RWPE2 (cell line): ENCODE measurements at regions not wholly inside any gene's neighbourhood (a gene's known extent, or its start where the extent isn't known, plus 50 kb on each side); places are given as distances from the start of the nearest gene placed in this dataset.

Experiments used
- ATAC-seq: fragments of 200-7000 bp; cut with Tn5 transposase; 3 replicates; pipeline ENCODE4 v1.9.1; 2021; ENCODE audit warnings: low read depth
- DNase-seq: peaks from one replicate; pipeline ENCODE4 v3.0.0-alpha.2; 2020; ENCODE audit warnings: low spot score
- H3K27ac ChIP-seq: fragments of 450-650 bp; 2 replicates; pipeline ENCODE4 v1.5.1; 2017; ENCODE audit warnings: mild to moderate bottlenecking; ENCODE audit not compliant: poor library complexity, severe bottlenecking
- H3K27me3 ChIP-seq: fragments of 250-450 bp; sonication (Bioruptor Pico); 2 replicates; pipeline ENCODE4 v1.5.1; 2021; ENCODE audit warnings: mild to moderate bottlenecking, moderate library complexity; ENCODE audit not compliant: insufficient read depth, poor library complexity, severe bottlenecking
- H3K36me3 ChIP-seq: fragments of 250-450 bp; sonication (Bioruptor Pico); 2 replicates; pipeline ENCODE4 v1.5.1; 2020; ENCODE audit warnings: low read depth, mild to moderate bottlenecking, moderate library complexity
- H3K4me1 ChIP-seq: fragments of 250-450 bp; sonication (Bioruptor Pico); 2 replicates; pipeline ENCODE4 v1.5.1; 2021; ENCODE audit warnings: mild to moderate bottlenecking, moderate library complexity; ENCODE audit not compliant: insufficient read depth, poor library complexity, severe bottlenecking
- H3K4me3 ChIP-seq: fragments of 250-450 bp; sonication (Bioruptor Pico); 2 replicates; pipeline ENCODE4 v1.5.1; 2021; ENCODE audit warnings: mild to moderate bottlenecking, moderate library complexity; ENCODE audit not compliant: severe bottlenecking
- H3K9me3 ChIP-seq: fragments of 250-450 bp; sonication (Bioruptor Pico); 2 replicates; pipeline ENCODE4 v1.5.1; 2021; ENCODE audit warnings: mild to moderate bottlenecking, moderate library complexity; ENCODE audit not compliant: severe bottlenecking
- TF ChIP-seq, protein P1 (sequence below): fragments of 450-650 bp; IDR thresholded peaks from one replicate; pipeline ENCODE4 v1.5.1; 2017; ENCODE audit warnings: mild to moderate bottlenecking, moderate library complexity; ENCODE audit not compliant: poor library complexity, severe bottlenecking

DNA sequence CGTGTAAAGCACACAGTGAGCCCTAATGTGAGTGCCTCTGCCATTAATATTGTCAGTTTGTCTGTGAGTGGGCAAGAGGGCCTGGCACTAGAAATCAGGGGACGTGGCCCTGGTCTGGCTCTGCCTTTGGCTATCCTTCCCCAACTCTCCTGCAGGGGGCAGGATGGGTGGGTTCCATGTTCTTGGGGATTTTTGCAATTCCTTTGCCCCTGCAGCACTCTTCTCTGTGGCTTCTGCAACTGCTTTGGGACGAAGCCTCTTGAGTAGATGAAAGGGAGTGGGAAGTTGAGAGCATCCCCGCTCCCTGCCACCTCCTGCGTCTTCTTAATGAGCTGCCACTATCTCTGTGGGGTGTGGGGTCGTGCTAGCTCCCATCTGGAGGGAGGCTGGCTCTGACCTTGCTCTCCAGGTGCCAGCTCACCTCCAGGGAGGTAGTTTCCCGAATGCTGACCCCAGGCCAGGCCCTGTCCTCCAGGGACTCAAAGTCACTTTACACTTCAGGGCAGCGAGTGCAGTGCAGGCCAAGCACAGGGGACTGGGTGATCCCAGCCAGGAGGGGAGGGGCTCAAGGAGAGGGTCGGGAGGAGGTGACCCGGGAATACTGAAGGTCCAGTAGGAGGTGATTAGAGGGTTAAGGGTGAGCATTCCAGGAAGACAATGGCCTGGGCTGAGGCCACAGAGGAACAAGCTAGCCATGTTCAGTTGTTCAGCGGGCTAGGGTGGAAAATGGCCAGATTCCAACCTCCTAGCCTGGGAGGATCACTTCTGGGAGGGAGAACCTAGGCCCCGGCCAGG, 121.0 kb upstream of the NLRP1 start:
- no peak for DNase-seq
- no peak for ATAC-seq
- no peak overlapping the region for H3K4me3 ChIP-seq
- TF ChIP-seq, protein P1, sequence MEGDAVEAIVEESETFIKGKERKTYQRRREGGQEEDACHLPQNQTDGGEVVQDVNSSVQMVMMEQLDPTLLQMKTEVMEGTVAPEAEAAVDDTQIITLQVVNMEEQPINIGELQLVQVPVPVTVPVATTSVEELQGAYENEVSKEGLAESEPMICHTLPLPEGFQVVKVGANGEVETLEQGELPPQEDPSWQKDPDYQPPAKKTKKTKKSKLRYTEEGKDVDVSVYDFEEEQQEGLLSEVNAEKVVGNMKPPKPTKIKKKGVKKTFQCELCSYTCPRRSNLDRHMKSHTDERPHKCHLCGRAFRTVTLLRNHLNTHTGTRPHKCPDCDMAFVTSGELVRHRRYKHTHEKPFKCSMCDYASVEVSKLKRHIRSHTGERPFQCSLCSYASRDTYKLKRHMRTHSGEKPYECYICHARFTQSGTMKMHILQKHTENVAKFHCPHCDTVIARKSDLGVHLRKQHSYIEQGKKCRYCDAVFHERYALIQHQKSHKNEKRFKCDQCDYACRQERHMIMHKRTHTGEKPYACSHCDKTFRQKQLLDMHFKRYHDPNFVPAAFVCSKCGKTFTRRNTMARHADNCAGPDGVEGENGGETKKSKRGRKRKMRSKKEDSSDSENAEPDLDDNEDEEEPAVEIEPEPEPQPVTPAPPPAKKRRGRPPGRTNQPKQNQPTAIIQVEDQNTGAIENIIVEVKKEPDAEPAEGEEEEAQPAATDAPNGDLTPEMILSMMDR: no peak
- H3K4me1 ChIP-seq: no peaks in the 10 kb centered on the region
- H3K27me3 ChIP-seq: peaks cover 4% of the 10 kb centered on the region
- H3K27ac ChIP-seq: no peak overlapping the region
- H3K36me3 ChIP-seq: no peaks in the 10 kb centered on the region
- H3K9me3 ChIP-seq: no peaks in the 10 kb centered on the region

DNA sequence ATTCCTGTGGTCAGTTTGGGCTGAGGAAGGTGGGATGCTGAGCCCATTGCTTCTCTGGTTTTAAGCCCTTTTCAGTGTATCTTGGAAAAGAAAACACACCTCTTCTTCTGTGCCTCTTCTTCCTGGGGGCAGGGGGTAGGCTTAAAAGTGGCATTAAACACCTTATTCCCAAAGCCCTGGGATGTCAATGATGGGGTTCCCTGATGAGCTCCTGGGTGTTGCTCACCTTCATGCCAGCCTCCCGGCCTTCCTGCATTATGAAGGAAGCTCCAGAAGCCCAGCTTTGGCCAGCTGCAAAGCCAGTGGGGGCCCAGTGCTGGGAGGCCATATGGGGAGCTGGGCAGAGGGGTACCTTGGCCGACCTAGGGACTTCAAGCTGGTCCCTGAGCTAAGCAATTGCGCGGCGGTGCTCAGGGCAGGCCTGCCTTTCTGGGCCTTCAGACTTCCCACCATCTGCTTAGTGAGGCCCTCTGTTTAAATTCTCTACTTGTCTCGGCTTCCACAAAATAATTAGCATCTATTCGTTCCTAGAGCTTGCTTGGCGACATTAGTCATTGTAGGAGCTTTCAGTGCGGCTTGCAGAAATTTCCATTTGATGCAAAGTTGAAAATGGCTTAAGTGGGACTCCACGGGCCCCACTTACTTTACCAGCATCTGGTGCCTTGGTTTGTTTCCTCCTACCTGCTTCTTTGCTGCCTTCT, 121.7 kb upstream of the NLRP1 start:
- TF ChIP-seq, protein P1: no peak
- no peak for ATAC-seq
- no peaks in the 10 kb centered on the region for H3K9me3 ChIP-seq
- DNase-seq: no peak
- no peak overlapping the region for H3K27ac ChIP-seq
- no peak overlapping the region for H3K4me3 ChIP-seq
- H3K36me3 ChIP-seq: no peaks in the 10 kb centered on the region
- peaks cover 3% of the 10 kb centered on the region for H3K27me3 ChIP-seq
- no peaks in the 10 kb centered on the region for H3K4me1 ChIP-seq

DNA sequence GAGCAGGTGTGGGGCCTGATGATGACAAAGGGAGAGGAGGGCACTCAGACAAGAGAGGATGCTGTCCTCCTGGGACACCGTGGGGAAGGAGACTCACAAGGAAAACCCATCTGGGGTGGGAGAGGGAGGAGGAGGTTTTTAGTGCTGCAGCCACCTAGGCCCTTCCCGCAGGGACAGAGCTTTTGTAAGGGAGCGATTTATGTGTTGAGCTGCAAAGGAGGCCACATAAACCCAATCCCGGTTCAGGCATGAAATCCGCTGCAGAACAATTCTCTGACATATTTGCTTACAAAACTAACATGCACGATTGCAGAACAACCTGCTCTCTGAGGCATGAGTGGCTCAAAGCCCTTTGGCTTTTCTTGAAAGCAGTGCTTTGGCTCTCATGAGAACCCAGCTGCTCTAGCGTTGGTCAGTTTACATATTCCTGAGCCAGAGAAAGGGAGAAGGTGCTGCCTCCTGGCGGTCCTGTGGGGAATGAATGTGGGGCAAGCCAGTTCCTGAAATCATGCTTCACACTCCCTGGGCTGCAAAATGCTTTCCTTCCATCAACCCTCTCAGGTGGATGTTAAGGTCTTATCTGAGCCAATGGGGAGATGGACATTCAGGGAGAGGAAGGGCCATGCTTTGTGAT, 122.4 kb upstream of the NLRP1 start:
- Histone ChIP-seq H3K4me1 (no peaks in the 10 kb centered on the region), H3K36me3 (no peaks in the 10 kb centered on the region), H3K4me3 (no peak overlapping the region), H3K9me3 (no peaks in the 10 kb centered on the region), H3K27me3 (peaks cover 10% of the 10 kb centered on the region), H3K27ac (no peak overlapping the region)
- TF ChIP-seq, protein P1: peak; percentile 64
- ATAC-seq: no peak
- DNase-seq: no peak

DNA sequence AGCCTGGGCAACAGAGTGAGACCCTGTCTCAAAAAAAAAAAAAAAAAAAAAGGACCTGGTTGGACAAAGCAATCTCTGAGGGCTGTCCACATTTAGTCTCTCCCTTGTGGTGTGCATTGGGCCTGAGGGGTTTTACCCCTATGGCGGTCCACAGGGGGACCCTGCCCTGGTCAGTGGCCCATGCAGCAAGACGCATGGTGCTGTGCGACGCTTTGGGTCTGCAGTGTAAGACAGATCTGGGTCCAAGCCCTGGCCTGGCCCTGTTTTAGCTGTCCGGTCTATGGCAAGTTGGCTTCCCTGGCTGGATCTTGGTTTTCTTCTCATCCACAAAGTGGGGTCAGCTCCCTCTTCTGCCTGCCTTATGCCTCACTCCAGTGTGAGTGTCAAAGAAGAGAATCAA, 123.2 kb upstream of the NLRP1 start:
- Histone ChIP-seq H3K36me3 (no peaks in the 10 kb centered on the region), H3K27me3 (peaks cover 13% of the 10 kb centered on the region), H3K4me1 (no peaks in the 10 kb centered on the region), H3K9me3 (no peaks in the 10 kb centered on the region), H3K4me3 (no peak overlapping the region), H3K27ac (no peak overlapping the region)
- TF ChIP-seq, protein P1: no peak
- DNase-seq (no peak), ATAC-seq (no peak)
